SHP77 (cell line): ENCODE measurements at regions not wholly inside any gene's neighbourhood (a gene's known extent, or its start where the extent isn't known, plus 50 kb on each side); places are given as distances from the start of the nearest gene placed in this dataset.
"Not testable (repeated sequence)": the region's sequence is repeated elsewhere in the genome, so short reads cannot be mapped to it uniquely, and the experiment has no call there.

ENCODE experiments used
- DNase-seq, 2 experiments: peaks; one replicate each; lab custom pipeline; 2025; lab: John Stamatoyannopoulos, UW

DNA sequence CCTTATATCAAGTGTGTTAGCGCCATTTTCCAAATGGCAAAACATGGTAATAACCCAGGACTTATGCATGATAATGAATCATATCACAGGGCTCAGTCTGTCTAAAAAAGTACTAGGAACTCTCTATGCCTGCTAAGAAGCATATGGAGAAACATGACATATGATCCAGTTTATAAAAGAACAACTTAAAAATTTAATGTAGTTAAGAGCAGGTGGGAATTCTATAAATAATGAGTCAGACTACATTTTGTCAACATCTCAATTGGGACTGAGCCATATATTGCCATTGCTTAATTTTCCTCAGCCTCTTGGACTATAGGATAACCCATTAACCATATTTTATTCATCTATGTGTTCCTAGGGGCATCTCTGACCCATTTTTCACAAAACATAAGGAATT is 360.4 kb upstream of the AGA start:
- DNase-seq, result no peak

DNA sequence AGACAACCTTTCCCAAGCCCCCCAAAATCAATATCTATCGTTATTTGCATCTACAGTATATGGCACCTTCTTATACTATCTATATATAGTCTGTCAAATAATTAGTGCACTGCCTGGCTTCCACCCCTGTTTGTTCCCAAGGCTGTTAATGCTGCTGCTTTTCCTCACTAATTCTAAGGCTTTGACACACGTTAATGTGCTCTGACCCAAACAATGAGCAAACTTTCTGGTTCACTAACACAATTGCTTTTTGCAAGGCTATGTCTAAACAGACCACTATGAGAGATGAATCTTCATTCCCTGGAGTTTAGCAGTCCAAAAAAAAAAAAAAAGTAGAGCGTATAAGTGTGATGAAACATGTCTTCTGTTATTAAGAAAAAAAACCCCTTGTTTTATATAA is 360.9 kb upstream of the AGA start:
- DNase-seq, result no peak

DNA sequence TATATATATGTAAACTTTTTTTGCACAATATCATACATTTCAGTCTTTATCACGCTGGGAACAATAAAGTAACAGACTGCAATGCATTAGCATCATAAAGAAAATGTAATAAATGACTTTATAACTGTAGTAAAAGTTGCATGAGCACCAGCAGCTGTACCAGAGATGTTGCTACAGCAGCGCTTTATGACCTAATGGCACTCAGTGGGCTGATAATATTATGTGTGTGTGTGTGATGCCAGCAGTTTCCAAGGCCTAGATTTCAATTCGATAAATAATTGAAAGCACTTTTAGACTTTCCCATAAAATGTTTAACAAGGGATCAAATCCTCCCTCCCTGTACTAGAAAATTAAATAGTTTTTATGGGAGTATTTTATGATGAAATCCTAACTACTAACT is 367.6 kb upstream of the AGA start:
- no peak for DNase-seq

DNA sequence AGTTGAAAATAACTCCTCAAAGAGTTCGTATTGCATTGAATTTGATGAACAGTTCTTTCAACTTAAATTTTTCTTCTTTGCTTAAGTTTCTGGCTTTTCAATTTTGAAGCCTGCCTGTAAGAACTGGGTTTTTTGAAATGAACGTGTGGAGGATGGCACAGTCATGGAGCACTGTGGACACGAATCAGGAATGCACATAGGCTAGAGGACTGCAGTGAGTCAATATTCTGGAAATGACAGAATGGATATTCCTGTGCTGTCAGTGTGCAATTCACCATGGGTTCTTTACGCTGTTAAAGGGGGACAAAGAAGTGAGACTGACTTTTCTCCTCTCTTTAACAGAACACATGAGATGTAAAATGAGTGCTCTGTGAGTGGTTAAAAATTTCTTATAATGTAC is 368.0 kb upstream of the AGA start:
- DNase-seq, result no peak

DNA sequence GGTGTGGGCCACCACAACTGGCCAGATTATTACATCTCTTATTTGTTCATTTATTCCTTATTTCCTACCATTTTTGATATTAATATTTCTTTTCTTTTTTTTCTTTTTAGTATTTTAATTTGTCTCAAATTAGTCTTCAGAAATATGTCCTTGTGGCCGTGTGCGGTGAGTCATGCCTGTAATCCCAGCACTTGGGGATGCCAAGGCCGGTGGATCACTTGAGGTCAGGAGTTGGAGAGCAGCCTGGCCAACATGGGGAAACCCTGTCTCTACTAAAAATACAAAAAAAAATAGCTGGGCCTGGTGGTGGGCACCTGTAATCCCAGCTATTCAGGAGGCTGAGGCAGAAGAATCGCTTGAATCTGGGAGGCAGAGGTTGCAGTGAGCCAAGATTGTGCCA is 376.2 kb upstream of the AGA start:
- DNase-seq, result not testable (repeated sequence)

DNA sequence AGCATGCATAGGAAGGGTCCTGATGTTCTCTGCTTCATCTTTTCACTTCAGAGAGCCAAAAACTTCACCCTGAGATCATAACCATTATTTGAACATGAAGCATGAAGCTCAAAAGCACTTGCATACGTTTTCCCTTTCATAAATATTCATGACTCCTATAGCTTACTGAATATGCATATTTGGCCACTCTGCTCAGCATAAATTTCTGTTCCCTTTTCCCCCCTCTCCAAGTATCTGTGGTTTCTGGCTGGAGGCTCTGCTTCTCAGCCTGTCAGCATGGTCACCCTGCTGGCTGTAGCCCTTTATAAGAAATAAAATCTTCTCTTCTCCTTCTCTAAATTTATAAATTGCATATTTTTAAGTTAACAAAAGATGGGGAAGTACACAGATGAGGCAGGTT is 384.7 kb upstream of the AGA start:
- DNase-seq, result no peak

DNA sequence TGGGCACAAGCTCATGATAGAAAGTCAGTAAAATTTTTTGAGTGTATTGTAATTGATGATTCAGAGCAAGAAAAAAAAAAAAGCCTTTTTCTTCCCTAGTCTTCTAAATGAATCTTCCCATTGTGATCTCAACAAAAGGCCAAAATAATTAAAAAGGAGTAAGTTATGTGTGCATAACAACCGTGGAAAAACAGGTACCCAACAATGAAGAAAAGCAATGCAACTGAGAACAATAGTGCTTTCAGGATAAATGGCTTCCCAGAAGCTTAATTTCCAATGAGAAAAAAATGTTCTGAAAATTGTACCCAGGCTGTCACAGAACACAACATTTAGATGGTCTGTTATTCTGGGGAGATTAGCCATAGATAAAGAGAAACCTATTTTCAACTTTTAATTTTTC is 399.0 kb upstream of the AGA start:
- DNase-seq, result no peak

DNA sequence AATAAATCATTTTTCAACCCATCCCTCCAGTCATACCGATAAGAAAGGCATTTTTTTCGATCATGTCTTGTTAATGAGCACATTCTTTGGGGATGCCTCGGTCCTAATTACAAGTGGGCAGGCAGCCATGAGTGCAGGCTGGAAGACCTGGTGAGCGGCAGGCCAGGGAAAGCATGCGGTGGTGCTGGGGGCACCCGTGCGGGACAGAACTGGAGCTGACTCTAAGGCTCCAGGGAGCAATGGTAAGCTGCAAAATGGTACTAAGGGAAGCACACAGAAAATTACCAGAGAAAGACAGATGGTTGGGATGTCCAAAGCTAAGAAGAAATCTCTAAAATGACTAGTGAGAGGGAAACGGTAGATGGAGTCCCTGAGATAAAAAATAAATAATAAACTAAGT is 411.0 kb upstream of the AGA start:
- DNase-seq, result no peak

DNA sequence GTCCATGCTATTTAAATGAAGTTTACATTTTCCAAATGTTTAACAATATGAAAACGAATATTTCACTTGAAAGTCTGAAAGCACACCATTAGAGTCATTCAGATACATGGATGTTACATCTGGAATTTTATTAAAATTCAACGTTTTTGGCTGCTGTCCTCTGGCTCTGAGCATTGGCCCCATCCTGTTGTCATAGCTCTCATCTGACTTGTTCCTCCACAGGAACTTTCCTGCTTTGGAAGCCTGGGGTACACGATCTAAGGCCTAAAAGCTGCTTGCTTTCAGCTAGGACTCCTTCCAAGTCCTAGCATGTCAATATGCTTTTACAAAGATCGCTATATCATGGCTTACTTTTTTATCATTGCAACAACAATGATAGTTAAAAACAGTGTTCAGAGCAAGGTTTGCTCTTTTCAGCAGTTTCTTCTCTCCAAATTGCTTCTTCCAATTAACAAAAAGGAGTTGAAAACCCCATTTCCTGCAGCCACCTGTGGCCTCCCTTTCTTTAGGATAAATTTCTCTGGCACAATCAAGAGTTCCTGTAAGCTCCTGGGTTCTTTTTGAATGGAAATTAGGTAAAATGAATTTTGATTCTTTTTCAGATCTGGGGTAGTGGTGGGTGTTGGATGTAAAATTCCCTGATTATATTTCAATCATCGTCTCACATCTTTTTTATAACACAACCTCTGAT is 413.4 kb upstream of the AGA start:
- DNase-seq, result no peak

DNA sequence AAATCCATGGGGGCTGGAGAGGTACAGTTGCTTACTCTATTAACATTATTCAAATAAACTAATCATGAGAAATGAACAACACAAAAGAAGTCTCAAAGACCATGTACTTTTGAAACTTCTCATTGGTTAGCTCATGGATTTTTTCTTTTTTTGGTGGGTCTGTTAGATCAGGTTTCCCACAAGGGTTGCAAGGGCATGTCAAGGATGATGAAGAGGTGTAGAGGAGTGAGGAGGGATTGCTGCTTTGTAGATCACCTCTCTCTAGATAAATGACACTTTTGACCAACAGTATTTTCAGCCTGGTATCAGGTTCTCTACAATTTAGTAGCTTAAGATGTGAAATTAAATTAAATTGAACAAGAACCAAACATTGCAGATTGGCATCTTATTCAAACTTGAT is 417.9 kb upstream of the AGA start:
- no peak for DNase-seq

DNA sequence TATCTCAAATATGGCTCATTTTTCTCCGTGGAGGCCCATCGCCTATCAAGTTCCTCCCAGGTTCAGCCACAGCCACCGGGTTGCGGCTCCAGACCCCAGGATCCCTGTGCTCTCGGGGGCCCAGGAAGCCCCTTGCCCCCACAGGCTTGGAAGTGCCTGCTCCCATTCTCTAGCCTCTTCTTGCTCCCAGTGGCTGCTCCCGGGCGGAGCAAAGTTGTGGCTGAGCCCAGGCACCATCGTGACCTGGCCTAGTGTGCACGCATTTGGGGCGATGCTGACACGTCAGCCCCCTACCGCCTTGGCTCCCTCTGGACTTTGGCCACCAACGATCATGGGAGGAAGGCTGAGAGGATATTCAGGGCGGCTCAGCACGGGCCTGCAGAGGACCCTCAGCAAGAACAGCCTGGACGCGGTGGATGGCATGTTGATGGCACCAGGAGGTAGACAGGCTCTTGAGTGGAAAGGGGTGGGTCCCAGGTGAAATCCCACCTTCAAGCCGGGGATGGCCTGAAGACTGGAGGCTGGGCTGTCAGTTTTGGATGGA is 419.4 kb upstream of the AGA start:
- DNase-seq, result no peak

DNA sequence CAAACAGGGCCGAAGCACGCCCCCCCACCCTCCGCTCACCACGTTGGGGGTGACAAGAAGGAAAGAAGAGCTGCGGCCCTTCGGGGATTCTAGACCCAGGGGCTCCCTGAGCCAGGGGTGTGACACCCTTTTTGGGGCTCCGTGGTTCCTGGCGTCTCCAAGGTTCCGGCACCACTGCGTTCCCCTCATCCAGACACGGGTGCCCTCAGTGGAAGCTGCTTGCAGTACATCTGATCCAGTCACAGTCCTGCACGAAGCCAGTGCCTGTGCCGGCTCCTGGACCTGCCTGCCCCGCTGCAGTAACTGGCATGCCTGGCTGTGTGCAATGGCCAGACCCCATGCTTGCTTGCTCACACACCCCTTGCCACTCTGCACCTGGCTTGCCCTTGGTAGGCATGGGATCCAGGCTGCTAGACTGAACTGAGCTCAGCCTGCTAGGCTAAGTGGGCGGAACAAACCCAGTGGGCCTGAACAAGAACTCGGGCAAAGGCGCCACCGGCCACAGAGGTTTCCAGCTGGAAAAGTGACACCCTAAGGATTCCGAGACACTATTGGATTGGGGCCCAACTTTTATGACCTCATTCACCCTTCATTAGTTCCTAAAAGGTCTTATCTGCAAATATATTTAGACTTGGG is 420.4 kb upstream of the AGA start:
- no peak for DNase-seq

DNA sequence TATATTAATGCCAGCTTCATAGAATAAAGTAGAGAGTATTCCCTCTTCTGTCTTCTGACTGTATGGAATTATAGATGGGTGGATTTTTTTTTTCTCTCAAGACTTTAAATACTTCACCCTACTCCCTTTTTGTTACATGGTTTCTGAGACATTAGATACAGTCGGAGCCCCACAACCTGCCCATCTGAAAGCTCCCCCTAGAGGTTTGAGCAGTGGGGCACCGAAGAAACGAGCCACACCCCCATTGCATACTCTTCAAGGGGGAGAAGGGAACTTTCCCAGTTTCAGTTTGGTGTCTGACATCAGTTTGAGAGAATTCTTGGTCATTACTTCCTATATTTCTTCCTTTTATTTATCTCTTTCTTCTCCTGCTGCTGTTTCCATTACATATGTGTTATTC is 437.6 kb upstream of the AGA start:
- DNase-seq, result no peak

DNA sequence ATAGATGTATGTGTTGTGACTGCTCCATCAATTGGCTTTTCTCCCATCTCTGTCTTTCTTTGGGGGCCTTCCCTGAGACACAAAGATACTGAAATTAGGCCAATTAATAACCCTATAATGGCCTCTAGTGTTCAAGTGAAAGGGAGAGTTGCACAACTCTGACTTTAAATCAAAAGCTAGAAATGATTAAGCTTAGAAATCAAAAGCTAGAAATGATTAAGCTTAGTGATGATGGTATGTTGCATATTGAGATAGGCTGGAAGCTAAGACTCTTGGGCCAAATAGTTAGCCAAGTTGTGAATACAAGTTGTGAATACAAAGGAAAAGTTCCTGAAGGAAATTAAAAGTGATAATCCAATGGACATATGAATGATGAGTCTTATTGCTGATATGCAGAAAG is 452.9 kb upstream of the AGA start:
- DNase-seq, result no peak

DNA sequence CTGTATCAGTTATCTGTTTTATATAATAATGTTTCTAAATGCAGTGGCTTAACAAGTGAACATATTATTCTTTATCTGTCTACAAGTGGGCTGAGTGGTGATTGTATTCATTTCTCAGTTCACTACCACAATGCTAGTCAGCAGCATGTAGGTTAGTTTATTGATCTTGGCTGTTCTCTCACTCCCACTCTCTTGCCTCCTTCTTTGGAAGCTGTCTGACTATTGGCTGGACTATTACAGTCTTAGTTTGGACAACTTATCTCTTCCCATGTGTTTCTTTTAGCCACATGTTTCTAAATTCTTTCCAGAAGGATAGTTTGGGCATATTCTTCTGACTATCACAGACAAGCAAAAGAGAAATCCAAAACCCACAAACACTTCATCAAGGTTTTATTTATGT is 459.5 kb upstream of the AGA start:
- DNase-seq, result no peak

DNA sequence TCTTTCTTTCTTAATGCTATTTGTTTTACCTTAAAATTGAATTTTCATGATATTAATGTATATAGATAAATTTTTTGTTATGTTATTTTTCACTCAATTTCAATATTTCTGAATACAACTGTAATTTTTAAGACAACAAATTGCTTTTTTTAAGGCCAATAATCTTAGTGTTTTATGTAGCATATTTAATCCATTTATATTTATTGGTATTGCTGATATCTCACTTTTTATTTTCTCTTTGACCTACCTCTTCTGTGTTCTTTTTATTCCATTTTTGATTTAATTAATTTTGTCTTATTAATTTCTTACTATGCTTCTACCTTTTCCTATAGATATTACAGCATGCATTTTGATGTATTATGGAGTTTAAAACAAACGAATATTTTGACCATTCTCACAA is 460.1 kb upstream of the AGA start:
- DNase-seq, result no peak

DNA sequence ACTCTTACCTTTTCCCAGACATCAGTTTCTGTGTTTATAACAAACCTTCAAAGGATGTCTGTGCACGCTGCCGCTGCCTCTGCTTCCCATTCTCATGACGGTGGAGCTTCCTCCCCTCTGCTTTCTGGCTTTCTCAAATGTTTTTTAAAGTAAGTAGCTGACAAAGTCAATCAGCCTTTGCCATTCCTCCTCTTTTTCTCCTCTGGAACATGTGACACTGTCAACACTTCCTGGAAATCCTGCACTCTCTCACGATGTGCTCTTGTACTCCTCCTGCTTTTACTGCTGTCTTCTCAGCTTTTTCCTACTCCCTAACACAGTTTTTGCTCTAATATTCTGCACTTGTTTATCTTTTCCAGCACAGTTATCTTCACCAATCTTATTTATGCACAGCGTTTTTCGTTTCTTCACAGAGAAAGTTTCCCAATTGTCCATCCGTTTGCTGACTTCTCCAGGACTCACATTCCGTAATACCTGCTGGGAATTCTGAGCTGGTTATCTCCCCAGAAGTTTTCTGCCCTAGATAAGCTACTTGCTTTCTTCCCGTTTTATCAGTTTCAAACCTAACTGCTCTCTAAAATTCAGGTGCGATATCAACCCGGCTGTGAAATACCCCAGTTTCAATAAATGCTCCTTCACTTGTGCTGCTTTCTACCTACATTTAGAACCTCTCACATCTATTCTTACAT is 465.6 kb upstream of the AGA start:
- DNase-seq, result no peak

DNA sequence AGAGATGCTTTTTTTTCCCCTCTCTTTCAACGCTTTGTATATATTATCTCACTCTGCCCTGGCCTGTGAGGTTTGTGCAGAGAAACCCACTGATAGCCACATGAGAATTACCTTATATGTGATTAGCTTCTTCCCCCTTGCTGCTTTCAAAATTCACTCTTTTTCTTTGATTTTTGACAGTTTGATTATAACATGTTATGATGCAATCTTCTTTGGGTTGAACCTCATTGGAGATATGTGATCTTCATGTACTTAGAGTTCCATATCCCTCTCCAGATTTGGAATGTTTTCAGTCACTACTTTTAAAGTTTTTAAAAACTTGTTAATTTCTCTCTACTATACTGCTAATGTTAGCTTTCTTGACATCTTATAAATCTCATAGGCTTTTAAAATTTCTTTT is 479.5 kb upstream of the AGA start:
- no peak for DNase-seq

DNA sequence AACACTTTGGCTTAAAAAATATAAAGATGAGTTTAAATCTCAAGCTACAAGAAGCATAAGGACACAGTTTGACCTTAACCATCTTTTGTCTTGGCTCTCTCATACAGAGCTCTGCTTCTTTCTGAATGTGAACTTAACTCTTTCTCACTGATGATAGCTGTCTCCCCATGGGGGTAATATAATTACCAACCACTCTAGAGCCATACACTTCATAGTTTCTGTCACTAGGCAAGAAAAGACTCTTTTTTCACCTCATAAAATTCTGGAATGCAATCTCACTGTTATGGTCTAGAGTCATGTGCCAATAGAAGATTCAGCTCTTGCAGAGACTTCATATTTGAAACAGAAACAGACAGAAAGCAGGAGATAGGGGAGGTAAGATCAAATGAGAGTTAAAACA is 481.7 kb upstream of the AGA start:
- no peak for DNase-seq

DNA sequence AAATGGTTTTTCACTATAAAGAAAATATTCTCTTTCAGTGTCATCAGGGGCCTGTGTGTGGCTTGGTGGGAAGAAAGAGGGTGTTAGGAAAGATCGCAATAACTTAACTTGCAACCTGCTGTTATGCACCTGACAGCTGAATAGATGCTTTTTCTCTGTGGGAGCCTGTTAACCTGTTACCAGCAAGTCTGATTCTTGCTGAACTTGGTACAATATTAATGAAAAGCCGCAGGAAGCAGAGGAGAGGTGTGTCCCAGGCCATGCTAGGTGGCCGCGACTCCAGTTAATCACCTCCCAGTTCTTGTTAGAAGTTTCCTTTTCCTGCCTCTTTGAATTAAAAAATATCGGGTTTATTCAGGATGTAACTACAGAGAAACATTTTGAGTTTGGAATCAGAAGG is 494.8 kb upstream of the AGA start:
- DNase-seq, result no peak

DNA sequence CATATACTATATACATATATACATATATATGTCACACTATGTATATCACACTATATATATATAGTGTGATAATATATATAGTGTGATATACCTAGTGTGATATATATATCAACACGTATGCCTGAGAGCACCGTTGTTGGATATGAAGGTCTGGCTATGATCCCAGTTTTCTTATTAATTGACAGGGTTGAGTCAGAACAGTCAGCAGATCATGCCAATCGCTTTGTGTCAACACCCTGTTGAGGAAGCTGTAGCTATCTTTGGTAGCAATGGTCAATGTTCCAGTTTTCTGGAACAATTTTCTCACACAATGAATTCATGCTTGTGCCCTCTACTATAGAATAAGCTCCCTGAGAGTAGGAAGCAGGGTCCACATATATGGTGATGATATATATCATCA is 496.0 kb upstream of the AGA start:
- no peak for DNase-seq

DNA sequence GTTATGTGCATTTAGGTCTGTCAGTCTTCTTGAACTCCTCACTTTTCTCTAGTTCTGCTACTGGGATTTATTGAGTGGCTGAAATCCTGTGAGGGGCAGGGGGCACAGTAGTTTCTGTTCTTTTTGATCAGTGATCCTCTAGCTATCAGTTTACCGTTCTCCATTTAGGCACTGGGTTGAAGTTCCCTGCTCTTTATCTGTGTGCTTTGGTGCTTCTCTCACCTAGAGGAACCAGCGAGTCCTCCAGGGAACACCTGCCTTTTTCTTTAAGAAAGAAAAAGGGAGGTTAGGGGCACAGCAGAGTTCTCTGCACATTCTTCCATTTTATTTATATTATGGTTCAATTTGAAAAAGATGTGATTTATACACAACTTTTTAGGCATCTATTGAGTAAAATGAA is 503.0 kb upstream of the AGA start:
- DNase-seq, result no peak

DNA sequence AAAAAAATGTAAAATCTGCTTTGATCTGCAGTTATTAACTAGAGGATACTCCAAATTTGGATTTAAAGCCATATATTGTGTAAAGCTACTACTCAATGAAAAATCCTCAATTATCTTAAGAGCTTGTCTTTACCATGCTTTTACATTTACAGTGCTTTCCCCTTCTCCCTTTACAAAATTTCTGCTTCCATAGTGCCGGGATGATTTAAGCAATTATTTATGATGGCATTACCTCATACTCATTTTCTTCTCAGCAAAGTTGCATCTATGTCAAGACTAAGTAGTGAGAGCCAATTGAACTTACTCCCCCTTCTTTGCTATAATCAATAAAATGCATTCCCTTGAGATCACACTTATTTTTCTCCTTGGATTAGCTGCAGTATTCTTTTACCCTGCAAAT is 505.4 kb upstream of the AGA start:
- no peak for DNase-seq
